Adrenal gland (tissue), 9 donors: ENCODE measurements at regions not wholly inside any gene's neighbourhood (a gene's known extent, or its start where the extent isn't known, plus 50 kb on each side); places are given as distances from the start of the nearest gene placed in this dataset.

Source experiments
- DNase-seq, 7 donors: peaks; one replicate each; pipeline ENCODE4 v3.0.0-alpha.2; 2019 to 2020
- H3K27ac ChIP-seq, 5 donors: fragments of 200-600 bp; sonication (generic) in 4 of 5; 1 replicate in 3 of 5; 2 replicates in 2 of 5; pipeline versions ENCODE4 v1.5.1 to v1.8.0; 2016 to 2020; ENCODE audit warnings: mild to moderate bottlenecking in 1 of 5
- H3K27me3 ChIP-seq: fragments of 200-600 bp; 2 replicates; pipeline ENCODE4 v1.8.0; 2021
- H3K36me3 ChIP-seq, 2 donors: fragments of 200-600 bp; replicated peaks in 1 of 2; 1 replicate in 1 of 2; 2 replicates in 1 of 2; pipeline versions ENCODE4 v1.5.1 to v1.8.0; 2018 to 2022
- H3K4me1 ChIP-seq, 2 donors: fragments of 200-600 bp; replicated peaks in 1 of 2; 1 replicate in 1 of 2; 2 replicates in 1 of 2; pipeline versions ENCODE4 v1.5.1 to v1.8.0; 2018 to 2021
- H3K4me3 ChIP-seq, 4 donors: fragments of 200-600 bp; sonication (generic) in 3 of 4; one replicate each; pipeline ENCODE4 v1.5.1; 2016 to 2018
- H3K9me3 ChIP-seq, 3 donors: fragments of 200-600 bp; sonication (generic) in 1 of 3; replicated peaks in 1 of 3; 1 replicate in 2 of 3; 2 replicates in 1 of 3; pipeline versions ENCODE4 v1.5.1 to v1.8.0; 2016 to 2021
- POLR2A ChIP-seq, 2 donors: fragments of 450-650 bp; IDR thresholded peaks; one replicate each; pipeline ENCODE4 v1.6.1; 2017; ENCODE audit warnings: antibody characterized with exemption in 2 of 2, mild to moderate bottlenecking in 2 of 2, moderate library complexity in 1 of 2
- WGBS, 4 donors: extraction: QIAGEN DNeasy Blood & Tissue Kit in 2 of 4; methylation state at CpG; one replicate each; pipeline versions ENCODE4 v1.1.5 to v1.1.7; 2013 to 2017; 5-methylcytosine and 5-hydroxymethylcytosine counted together
- intact Hi-C, 2 donors: fragments of 100-400 bp; cut with DNase I; formaldehyde crosslinking; loops; one replicate each; pipeline versions ENCODE4 v1.14.1 to v1.15.0; 2022 to 2023
- TF ChIP-seq, protein P1 (sequence below), 6 experiments: fragments of 450-650 bp in 4 of 6; fragments of 200-600 bp in 2 of 6; sonication (generic) in 1 of 6; IDR thresholded peaks; 1 replicate in 5 of 6; 2 replicates in 1 of 6; pipeline versions ENCODE4 v1.5.1 to v1.8.0; 2016 to 2021; ENCODE audit warnings: antibody characterized with exemption in 6 of 6, mild to moderate bottlenecking in 2 of 6, moderate library complexity in 1 of 6
- donor health status: healthy with polysubstance abuse.
- donor health status: Bipolar disorder and iron deficiency.
- donor health status: DM: yes; HTN: yes; CAD: no.
- donor health status: DM: no; HTN: no; CAD: no.
- donor health status: DM: no; HTN: no; CAD: no.

DNA sequence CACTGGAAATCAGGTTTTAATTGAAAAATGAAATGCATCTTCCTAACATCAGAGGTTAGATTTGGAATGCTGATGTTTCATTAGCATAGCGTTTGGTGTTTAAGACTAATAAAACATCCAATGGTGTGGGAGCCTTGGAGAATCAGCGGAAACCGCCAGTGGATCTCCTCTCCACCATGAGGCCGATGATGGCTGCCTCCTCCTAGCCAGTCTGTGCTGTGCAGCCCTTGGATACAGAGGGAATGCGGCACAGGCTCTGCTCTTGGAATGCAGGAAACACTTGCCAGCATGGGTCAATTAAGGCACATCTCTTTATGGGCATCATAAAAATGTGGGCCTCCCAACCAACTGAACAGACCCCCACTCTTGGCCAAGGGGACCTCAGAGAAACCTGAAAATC lies 259.9 kb downstream of the GLRX3 start:
- TF ChIP-seq POLR2A (IDR thresholded peaks at IDR 0.05): no peak
- TF ChIP-seq, protein P1, sequence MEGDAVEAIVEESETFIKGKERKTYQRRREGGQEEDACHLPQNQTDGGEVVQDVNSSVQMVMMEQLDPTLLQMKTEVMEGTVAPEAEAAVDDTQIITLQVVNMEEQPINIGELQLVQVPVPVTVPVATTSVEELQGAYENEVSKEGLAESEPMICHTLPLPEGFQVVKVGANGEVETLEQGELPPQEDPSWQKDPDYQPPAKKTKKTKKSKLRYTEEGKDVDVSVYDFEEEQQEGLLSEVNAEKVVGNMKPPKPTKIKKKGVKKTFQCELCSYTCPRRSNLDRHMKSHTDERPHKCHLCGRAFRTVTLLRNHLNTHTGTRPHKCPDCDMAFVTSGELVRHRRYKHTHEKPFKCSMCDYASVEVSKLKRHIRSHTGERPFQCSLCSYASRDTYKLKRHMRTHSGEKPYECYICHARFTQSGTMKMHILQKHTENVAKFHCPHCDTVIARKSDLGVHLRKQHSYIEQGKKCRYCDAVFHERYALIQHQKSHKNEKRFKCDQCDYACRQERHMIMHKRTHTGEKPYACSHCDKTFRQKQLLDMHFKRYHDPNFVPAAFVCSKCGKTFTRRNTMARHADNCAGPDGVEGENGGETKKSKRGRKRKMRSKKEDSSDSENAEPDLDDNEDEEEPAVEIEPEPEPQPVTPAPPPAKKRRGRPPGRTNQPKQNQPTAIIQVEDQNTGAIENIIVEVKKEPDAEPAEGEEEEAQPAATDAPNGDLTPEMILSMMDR (IDR thresholded peaks at IDR 0.05): no peak
- Histone ChIP-seq H3K4me3 (no peak overlapping the region), H3K27me3 (no peaks in the 10 kb centered on the region), H3K4me1 (no peaks in the 10 kb centered on the region), H3K36me3 (no peaks in the 10 kb centered on the region), H3K27ac (no peak overlapping the region), H3K9me3 (no peaks in the 10 kb centered on the region)
- WGBS, 4 donors: 88 to 93% (median 88%) methylated on average over 5 of the region's 5 CpGs
- DNase-seq: no peak
- intact Hi-C loops: no loop called here

DNA sequence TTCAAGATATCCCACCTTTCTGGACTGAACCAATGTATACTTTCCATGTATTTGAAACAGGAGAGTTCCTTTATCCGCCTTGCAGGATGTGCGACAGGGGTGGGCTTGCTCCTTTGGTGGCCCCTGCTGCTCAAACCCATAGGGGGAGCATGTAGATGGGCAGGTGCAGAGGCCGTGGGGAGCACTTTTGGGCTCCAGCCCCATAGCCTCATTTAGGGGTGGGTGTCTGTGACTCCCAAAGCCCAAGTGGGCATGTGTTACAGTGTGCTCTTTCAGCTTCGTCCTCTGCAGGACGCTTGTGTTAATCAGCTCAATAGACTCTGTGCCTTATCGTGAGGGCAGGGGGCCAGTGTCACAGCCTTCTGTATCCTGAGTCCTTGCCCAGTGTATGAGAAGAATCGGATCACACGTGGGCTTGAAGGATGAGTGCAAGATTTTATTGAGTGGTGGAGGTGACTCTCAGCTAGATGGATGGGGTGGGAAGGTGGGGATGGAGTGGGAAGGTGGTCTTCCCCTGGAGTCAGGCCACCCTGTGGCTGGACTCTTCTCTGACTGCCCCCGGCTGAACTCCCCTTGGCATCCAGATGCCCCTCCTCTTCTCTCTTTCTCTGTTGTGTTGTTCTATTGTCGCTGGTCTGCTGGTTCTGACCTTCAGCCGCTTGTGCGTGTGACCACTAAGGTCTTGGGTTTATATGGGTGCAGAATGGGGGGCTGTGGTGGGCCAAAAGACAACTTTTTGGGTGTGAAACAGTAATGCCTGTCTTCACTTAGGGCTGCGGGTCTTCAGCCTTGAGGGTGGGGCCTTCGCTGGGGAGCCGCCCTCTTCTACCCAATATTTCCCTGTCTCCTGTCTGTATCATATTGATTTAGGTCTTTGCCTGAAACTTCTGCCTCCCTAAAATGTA lies 262.2 kb downstream of the GLRX3 start:
- H3K4me3 ChIP-seq: no peak overlapping the region
- WGBS, 4 donors: 77 to 82% (median 79%) methylated on average over 15 of the region's 15 CpGs
- no peak overlapping the region for H3K27ac ChIP-seq
- H3K36me3 ChIP-seq: no peaks in the 10 kb centered on the region
- H3K9me3 ChIP-seq: no peaks in the 10 kb centered on the region
- intact Hi-C loops: no loop called here
- DNase-seq: no peak
- no peaks in the 10 kb centered on the region for H3K4me1 ChIP-seq
- TF ChIP-seq POLR2A (IDR thresholded peaks at IDR 0.05): no peak
- TF ChIP-seq, protein P1 (IDR thresholded peaks at IDR 0.05): no peak
- no peaks in the 10 kb centered on the region for H3K27me3 ChIP-seq

DNA sequence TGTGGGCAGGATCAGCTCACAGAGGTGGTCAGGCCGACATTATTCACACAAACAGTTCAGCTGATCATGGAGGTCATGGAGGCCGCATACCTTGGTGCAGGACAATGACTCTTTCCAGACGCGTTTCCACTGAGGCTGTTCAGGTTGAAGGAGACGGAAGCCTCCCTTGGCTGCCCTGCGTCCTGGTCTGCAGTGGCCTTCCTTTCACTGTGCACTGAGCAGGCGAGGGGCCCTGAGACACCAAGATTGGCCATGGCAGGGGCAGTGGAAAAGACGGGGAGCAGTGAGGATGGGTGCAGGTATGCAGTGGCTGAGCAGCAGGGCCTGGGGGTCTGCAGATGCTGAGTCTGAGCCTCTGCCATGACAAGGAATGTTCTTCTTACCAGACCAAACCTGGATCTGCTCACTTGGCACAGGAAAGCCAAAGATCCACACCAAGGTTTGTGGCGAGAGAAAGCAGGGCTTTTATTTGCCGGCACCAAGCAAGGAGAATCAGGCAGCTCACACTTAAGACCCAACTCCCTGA lies 263.3 kb downstream of the GLRX3 start:
- TF ChIP-seq POLR2A (IDR thresholded peaks at IDR 0.05): no peak
- TF ChIP-seq, protein P1 (IDR thresholded peaks at IDR 0.05): no peak
- Histone ChIP-seq H3K36me3 (no peaks in the 10 kb centered on the region), H3K4me1 (no peaks in the 10 kb centered on the region), H3K27me3 (no peaks in the 10 kb centered on the region), H3K27ac (no peak overlapping the region), H3K9me3 (no peaks in the 10 kb centered on the region), H3K4me3 (no peak overlapping the region)
- 60 to 71% (median 67%) methylated on average over 9 to 10 of the region's 10 CpGs for WGBS, 4 donors
- no peak for DNase-seq
- intact Hi-C loops: no loop called here

DNA sequence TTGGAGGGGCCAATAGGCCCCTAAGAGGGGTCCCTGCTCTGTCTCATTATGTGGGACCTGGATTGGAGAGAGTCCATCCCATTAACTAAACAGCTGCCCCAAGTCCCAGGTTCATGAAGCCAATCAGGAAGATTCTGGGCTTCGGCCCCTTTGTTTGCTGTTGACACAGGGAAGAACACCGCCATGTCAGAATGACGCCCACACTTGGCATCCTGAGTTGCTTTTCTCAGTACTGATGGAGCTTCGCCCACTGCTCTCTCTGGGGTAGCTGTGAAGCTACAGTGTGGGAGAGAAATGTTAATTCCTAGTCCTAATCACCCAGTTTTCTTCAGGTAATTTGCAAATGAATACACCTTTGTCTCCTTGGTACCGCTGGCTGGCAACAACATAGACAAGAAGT lies 264.7 kb downstream of the GLRX3 start:
- no peak for TF ChIP-seq POLR2A (IDR thresholded peaks at IDR 0.05)
- TF ChIP-seq, protein P1 (IDR thresholded peaks at IDR 0.05): no peak
- H3K27ac ChIP-seq: no peak overlapping the region
- intact Hi-C loops: no loop called here
- no peak overlapping the region for H3K4me3 ChIP-seq
- no peaks in the 10 kb centered on the region for H3K36me3 ChIP-seq
- DNase-seq: peak in 1 of 7 donors; percentile 25
- H3K27me3 ChIP-seq: no peaks in the 10 kb centered on the region
- H3K9me3 ChIP-seq: no peaks in the 10 kb centered on the region
- WGBS, 4 donors: 80 to 83% (median 81%) methylated on average over 5 of the region's 5 CpGs
- no peaks in the 10 kb centered on the region for H3K4me1 ChIP-seq
